Femur (tissue), 1 donor: ENCODE measurements at regions not wholly inside any gene's neighbourhood (a gene's known extent, or its start where the extent isn't known, plus 50 kb on each side); places are given as distances from the start of the nearest gene placed in this dataset.

Experiments
- DNase-seq: peaks from one replicate; pipeline ENCODE4 v3.0.0-alpha.2; 2017

GRCh38 chr6:41451515-41452163, 94.5 kb upstream of the FOXP4 start:
- peak; percentile 89 for DNase-seq

- DNase-seq, result no peak
These were observed 93.4 kb upstream of the FOXP4 start for GRCh38 chr6:41452763-41453162.

GRCh38 chr6:41453244-41453643, 92.9 kb upstream of the FOXP4 start:
- no peak for DNase-seq

DNA sequence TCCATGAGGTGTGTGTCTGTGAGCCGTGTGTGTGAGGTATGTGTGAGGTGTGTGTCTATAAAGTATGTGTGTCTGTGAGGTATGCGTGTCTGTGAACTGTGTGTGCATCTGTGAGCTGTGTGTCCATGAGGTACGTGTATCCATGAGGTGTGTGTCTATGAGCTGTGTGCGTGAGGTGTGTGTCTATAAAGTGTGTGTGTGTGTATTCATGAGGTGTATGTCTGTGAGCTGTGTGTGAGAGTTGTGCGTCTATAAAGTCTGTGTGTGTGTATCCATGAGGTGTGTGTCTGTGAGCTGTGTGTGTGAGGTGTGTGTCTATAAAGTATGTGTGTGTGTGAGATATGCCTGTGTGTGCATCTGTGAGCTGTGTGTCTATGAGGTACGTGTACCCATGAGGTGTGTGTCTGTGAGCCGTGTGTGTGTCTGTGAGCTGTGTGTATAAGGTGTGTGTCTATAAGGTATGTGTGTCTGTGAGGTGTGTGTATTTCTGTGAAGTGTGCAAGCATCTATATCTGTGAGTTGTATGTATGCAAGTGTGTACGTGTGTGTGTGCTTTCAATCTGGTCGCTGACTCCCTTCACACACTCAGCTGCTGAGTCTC, 91.9 kb upstream of the FOXP4 start:
- no peak for DNase-seq

DNA sequence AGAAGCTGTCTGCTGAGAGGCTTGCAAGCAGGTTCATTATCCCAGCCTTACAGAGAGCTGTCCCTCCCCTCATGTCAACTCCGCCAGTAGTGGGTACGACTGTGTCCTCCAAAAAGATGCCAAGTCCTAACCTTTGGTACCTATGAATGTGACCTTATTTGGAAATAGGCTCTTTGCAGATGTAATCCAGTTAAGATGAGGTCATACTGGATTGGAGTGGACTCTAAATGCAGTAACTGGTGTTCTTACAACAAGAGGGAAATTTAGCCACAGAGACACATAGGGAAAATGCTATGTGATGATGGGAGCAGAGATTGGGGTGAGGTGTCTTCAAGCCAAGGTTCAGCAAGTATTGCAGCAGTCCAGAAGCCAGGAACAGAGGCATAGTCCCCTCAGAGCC, 90.8 kb upstream of the FOXP4 start:
- no peak for DNase-seq

DNA sequence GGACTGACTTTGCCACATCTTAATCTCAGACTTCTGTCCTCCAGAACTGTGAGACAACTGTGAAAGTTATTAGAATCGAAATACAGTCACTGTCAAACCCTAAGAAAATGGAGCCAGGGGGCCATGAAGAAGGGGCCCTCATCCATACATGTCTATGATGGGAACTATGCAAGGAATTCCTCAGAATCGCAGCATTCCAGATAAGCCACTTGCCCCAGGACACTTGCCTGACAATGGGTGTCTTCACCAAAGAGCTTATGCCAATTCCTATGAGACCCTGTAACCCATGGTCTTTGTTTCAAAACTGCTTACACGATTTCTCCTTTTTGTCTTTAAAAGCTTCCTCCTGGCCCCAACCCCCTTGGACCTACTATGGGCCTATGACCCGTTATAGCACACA, 90.4 kb upstream of the FOXP4 start:
- DNase-seq, result no peak

DNA sequence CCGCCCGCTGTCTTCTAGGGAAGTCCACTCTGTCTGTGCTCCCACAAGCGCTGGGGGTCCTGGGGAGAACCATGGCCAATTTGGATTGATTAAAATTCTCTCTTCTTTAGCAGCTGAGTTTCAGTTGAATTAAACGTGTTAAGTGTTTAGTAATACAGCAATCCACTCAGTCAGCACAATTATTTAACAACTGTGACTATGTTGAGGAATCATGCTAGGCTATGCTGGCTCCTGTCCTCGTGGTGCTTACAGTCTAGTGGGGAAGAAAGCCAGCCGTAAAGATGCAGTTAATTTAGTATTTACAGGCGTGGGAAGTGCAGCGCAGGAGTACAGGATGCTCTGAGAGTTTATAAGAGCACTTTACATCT, 88.9 kb upstream of the FOXP4 start:
- DNase-seq, result no peak

DNA sequence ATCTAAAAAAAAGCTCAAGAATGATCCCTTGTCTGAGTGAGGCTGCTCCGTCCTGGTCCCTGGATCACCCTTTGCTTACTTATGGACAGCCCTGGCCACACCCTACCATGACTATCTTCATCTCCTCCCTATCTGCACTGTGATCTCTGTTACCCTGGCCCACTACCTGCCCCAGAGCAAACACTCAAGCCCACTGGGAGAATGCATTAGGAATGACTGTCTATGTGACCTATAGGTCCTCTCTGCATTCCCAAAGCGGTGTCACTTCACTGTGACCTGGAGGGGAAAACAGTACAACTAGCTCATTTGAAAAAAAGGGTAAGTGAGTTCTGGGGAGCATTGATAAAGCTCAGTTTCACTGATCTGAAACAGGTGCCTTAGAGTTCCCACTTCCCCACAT, 86.4 kb upstream of the FOXP4 start:
- no peak for DNase-seq

GRCh38 chr6:41460742-41461336, 85.3 kb upstream of the FOXP4 start:
- no peak for DNase-seq

DNA sequence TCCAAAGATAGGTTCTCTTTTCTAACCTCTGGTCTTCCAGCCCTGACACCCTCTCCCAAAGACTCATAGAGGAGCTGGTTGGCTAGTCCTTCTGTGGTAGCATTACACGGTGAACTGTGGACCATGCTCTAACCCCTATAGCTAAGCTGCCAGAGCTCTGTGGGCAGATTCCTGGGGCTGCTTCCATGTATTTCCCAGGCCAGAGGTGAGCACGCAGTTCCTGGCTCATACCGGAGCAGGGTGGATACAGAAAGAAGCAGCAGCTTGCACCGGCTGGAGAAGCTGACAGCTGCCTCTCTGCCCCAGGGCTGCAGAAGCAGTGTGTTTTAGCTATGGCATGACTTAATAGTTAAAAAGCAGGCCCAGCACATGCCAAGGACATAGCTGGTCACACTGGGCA, 84.1 kb upstream of the FOXP4 start:
- no peak for DNase-seq

DNA sequence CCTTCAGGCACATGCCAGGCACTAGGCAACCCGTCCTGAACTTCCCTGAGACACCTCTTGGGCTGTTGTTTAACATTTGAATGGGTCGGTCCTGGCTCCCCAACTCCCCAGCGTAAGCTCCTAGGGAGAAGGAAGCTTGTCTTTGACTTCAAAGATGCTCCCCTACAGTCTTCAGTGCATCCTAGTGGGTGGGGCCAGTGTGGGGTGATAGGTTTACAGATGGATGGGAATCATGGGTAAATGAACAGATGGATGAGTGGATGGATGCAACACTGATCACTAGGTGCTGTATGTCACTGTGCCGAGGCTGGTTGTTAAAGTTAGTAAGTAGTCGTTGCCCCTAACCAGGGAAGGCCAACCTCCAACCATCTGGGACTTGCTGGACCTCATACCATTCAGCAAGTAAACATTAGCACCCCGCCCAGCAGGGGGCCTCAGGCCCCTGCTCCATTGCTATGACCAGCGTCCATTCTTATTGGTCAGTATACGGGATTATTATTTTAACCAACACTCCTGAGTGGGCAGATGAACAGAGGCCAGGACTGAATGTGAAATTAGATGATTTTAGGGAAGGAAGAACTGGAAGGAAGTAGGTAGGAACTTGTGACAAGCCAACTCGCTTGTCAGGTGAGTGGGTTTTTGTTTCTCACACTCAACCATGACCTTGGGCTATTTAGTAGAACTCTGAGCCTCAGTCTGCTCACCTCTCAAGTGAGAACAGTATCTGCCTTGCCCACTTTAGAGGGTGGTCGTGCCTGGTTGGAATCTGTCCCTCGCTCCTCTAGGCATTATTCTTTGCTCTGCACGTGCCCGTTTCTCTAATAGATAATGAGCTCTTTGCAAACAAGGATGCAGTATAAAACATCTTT, 82.9 kb upstream of the FOXP4 start:
- DNase-seq, result peak; percentile 65

- no peak for DNase-seq
These were observed 82.2 kb upstream of the FOXP4 start for GRCh38 chr6:41464019-41464418.

- DNase-seq, result no peak
These were observed 81.7 kb upstream of the FOXP4 start for GRCh38 chr6:41464481-41464880.

DNA sequence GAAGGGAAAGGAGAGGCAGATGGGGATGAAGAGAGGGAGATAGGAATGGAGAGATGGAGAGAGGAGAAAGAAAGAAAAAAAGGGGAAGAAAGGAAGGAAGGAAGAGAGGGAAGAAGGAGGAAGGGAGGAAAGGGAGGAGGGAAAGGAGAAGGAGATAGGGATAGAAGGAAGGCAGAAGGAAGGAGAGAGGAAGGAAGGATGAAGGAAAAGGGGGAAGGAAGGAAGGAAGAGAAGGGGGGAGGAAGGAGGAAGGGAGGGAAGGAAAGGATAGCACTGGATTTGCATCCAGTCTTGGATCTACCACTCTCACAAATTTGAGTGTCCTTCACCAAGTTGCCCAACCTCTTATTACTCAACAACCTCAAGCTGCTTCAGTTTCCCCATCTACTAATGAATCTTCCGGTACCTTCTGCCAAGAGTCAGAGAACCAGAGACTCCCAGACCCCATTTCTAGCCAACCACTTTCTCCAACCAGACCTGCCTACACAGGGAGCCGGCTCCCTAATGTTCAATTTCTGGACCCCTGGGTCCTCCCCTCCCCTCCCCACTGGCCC, 79.7 kb upstream of the FOXP4 start:
- DNase-seq, result no peak

DNA sequence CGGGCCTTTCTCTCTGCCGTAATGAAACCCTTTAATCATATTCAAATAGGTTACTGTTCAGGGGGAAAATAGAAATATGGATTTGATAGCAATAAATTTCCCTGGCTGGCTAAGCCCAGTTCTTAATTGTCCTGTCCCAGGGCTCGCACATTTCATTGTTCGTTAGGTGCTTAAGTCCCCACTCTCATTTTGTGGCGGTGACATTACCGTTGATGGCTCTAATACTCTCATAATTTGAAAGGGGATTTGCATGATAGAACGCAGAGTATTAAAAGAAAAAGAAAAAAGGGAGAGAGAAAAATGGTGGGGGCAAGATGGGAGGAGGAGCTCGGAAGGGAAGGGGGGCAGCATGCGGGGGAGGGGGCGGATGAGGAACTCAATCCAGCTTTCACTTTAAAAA, 79.1 kb upstream of the FOXP4 start:
- no peak for DNase-seq

GRCh38 chr6:41467627-41468404, 78.4 kb upstream of the FOXP4 start:
- DNase-seq, result no peak

DNA sequence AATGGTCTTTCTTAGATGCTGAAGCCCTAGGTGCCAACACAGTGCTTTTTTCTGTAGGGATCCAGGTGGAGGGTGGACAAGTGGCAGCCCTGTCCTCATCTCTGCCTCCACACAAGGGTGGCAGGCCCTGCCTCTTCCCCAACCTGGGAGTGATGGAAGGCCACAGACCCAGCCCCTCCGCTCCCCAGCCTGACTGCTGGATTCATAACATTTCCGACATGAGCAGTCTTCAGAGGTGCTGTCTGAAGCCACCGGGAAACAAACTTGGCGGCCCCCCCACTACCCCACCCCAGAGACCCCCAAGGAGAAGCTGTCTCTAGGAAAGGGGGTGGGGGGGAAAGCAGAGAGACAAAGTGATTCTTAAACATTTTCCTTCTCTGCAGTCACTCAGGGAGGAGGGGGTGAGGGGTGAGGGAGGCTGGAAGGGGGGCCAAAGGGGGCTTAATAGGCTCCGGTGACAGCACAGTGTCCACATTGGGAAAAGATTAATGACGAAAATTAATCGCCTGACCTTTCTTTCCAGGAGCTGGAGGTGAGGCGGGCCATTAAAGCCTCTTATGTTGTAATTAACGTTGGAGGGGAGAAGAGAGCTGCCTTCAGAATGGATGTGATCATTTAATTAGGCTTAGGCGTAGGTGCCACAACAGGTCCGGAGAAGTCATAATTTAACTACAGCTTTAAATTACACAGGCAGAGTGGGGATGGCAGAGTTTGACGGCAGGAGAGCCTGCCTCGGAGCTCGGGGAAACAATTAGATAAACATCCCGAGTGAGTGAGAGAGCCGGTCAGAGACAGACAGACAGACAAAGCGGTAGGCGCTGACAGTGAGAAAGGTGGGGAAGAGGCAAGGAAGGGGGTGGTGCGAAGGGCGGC, 76.8 kb upstream of the FOXP4 start:
- DNase-seq, result no peak

- peak; percentile 42 for DNase-seq
These were observed 76.2 kb upstream of the FOXP4 start for GRCh38 chr6:41470029-41470330.

GRCh38 chr6:41470331-41471063, 75.7 kb upstream of the FOXP4 start:
- DNase-seq, result peak; percentile 62

GRCh38 chr6:41471064-41471895, 74.9 kb upstream of the FOXP4 start:
- no peak for DNase-seq
